Astrocyte of the hippocampus (primary cell): ENCODE measurements at regions not wholly inside any gene's neighbourhood (a gene's known extent, or its start where the extent isn't known, plus 50 kb on each side); places are given as distances from the start of the nearest gene placed in this dataset.
A peak's percentile ranks its signal among the peaks of the same experiment; 100 is the strongest.

Experiments used
- DNase-seq: peaks from one replicate; pipeline ENCODE4 v3.0.0; 2011; ENCODE audit warnings: low read depth, low spot score

GRCh38 chr3:84042399-84043106, 916.2 kb upstream of the CADM2 start:
- DNase-seq, result no peak

GRCh38 chr3:84066915-84067314, 891.9 kb upstream of the CADM2 start:
- DNase-seq, result no peak

- DNase-seq, result no peak
Measured at GRCh38 chr3:84073664-84074063, 885.1 kb upstream of the CADM2 start.

- peak; percentile 57 for DNase-seq
Measured at GRCh38 chr3:84074767-84075166, 884.0 kb upstream of the CADM2 start.

GRCh38 chr3:84077479-84077878, 881.3 kb upstream of the CADM2 start:
- peak; percentile 6 for DNase-seq

- DNase-seq, result no peak
Measured at GRCh38 chr3:84082726-84083125, 876.1 kb upstream of the CADM2 start.

GRCh38 chr3:84092907-84093306, 865.9 kb upstream of the CADM2 start:
- no peak for DNase-seq

GRCh38 chr3:84096188-84096587, 862.6 kb upstream of the CADM2 start:
- DNase-seq, result no peak

GRCh38 chr3:84100861-84101260, 857.9 kb upstream of the CADM2 start:
- DNase-seq, result no peak

- peak; percentile 84 for DNase-seq
Measured at GRCh38 chr3:84108442-84108971, 850.3 kb upstream of the CADM2 start.

- no peak for DNase-seq
Measured at GRCh38 chr3:84109911-84110310, 848.9 kb upstream of the CADM2 start.

- DNase-seq, result no peak
Measured at GRCh38 chr3:84110787-84111186, 848.0 kb upstream of the CADM2 start.

- DNase-seq, result no peak
Measured at GRCh38 chr3:84125201-84125721, 833.5 kb upstream of the CADM2 start.

GRCh38 chr3:84125760-84126159, 833.0 kb upstream of the CADM2 start:
- no peak for DNase-seq

- DNase-seq, result no peak
Measured at GRCh38 chr3:84126160-84126559, 832.6 kb upstream of the CADM2 start.

- DNase-seq, result no peak
Measured at GRCh38 chr3:84128024-84128423, 830.8 kb upstream of the CADM2 start.

GRCh38 chr3:84136425-84136824, 822.4 kb upstream of the CADM2 start:
- peak; percentile 19 for DNase-seq

GRCh38 chr3:84140631-84141030, 818.2 kb upstream of the CADM2 start:
- no peak for DNase-seq

- DNase-seq, result no peak
Measured at GRCh38 chr3:84141571-84141970, 817.2 kb upstream of the CADM2 start.

GRCh38 chr3:84165328-84165727, 793.5 kb upstream of the CADM2 start:
- DNase-seq, result peak; percentile 1

GRCh38 chr3:84175449-84175848, 783.3 kb upstream of the CADM2 start:
- DNase-seq, result no peak

GRCh38 chr3:84184937-84185336, 773.9 kb upstream of the CADM2 start:
- DNase-seq, result no peak

GRCh38 chr3:84194029-84194428, 764.8 kb upstream of the CADM2 start:
- no peak for DNase-seq
